D721Med (cell line): ENCODE measurements at regions not wholly inside any gene's neighbourhood (a gene's known extent, or its start where the extent isn't known, plus 50 kb on each side); places are given as distances from the start of the nearest gene placed in this dataset.
"Not testable (repeated sequence)": the region's sequence is repeated elsewhere in the genome, so short reads cannot be mapped to it uniquely, and the experiment has no call there.

Experiments
- DNase-seq: peaks from one replicate; pipeline ENCODE4 v3.0.0; 2011; ENCODE audit warnings: low spot score; ENCODE audit not compliant: insufficient read length
- FAIRE-seq: peaks from 2 replicates; lab custom pipeline; 2011; peaks lifted over from hg19 to GRCh38; lab: Jason Lieb, UNC
- TF ChIP-seq, protein P1 (sequence below): IDR thresholded peaks from 2 replicates; pipeline ENCODE4 v1.5.1; 2012; ENCODE audit warnings: mild to moderate bottlenecking, control low read depth; ENCODE audit not compliant: insufficient read depth; ENCODE audit errors: missing control alignments

DNA sequence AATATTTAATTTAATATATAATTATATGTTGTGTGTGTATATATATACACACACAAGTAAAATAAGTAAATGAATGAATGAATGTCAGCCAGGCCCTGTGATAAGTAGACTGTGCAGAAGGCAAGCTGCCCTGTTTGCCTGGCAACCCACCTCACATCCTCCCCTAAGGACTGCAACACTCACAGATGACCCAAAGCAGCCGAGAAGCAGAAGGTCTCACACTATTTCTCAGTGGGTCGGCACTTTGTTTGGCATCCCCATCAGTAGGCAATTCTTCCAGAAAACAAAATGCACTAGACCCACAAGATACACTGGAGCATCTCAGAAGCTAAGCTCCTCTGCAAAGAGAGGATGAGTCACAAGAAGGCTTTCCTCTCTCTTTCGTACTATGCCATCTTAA, 152.1 kb upstream of the GRAMD2B start:
- TF ChIP-seq, protein P1, sequence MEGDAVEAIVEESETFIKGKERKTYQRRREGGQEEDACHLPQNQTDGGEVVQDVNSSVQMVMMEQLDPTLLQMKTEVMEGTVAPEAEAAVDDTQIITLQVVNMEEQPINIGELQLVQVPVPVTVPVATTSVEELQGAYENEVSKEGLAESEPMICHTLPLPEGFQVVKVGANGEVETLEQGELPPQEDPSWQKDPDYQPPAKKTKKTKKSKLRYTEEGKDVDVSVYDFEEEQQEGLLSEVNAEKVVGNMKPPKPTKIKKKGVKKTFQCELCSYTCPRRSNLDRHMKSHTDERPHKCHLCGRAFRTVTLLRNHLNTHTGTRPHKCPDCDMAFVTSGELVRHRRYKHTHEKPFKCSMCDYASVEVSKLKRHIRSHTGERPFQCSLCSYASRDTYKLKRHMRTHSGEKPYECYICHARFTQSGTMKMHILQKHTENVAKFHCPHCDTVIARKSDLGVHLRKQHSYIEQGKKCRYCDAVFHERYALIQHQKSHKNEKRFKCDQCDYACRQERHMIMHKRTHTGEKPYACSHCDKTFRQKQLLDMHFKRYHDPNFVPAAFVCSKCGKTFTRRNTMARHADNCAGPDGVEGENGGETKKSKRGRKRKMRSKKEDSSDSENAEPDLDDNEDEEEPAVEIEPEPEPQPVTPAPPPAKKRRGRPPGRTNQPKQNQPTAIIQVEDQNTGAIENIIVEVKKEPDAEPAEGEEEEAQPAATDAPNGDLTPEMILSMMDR: no peak
- FAIRE-seq (no peak), DNase-seq (no peak)

DNA sequence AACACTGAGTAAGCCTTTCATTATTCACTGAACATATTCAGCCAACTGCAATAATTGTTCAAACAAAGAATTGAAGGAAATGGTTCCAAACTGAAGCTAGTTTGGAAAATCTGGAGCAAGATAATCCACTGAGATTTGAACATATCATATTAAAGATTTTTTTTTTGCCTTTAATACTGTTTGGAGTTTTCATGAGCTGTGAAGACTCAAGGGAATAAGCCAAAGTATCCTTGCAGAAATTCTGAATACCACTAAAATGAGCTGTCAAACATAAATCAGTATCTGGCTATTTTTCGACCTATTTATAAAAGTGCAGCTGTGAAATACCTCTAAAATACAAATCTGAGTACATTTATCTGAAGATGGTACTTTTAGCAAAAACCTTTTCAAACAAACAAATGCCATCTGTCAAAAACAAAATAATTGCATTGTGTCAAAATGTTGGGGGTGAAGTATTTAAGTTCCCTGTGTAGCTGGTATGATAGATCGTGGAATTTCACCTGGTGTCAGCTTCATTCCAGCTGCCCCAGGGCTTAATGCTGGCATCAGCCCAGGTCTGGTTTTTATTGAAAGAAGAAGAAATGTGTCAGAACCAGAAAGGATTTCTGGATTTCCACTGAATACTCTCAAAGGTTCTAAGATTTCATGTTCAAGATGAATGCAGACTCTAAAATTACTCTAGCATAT, 149.0 kb upstream of the GRAMD2B start:
- TF ChIP-seq, protein P1: no peak
- FAIRE-seq: peak; percentile 21

DNA sequence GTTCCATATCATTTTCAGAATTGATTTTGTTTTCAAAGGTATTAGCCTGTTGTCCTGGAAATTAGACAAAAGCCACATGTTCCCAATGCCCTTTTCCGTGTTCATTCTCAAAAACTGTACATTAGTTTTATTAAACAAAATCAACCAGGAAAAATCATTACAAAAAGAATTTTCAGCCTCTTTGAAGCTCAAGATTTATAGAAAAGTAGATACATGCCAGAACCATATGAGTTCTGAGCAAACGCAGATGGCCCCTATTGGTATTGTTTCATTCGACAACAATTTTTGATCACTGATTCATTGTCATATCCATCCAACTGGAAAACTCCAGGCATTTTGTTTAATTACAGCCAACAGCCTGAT, 148.5 kb upstream of the GRAMD2B start:
- DNase-seq (no peak), FAIRE-seq (no peak)
- TF ChIP-seq, protein P1: no peak

More for the DNA sequence above, 149.0 kb upstream of the GRAMD2B start:
- no peak for DNase-seq

DNA sequence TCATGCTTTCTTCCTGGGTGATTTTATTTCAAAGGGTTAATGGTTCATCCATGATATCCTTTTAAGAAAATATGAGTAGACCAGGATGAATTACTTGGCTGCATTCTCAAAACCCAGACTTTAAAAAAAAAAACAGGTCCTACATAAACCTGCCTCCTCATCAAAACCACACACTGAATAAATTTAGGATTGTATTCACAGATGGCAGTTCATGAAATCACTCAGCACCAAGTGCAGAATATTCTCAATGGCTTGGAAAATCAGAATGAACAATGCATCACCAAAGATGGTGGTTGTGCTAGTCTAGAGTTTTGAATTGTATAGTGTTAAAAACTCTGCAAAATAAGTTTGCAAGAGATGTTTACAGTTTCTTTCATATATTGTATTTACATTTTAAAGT, 145.4 kb upstream of the GRAMD2B start:
- FAIRE-seq (no peak), DNase-seq (no peak)
- TF ChIP-seq, protein P1: no peak

DNA sequence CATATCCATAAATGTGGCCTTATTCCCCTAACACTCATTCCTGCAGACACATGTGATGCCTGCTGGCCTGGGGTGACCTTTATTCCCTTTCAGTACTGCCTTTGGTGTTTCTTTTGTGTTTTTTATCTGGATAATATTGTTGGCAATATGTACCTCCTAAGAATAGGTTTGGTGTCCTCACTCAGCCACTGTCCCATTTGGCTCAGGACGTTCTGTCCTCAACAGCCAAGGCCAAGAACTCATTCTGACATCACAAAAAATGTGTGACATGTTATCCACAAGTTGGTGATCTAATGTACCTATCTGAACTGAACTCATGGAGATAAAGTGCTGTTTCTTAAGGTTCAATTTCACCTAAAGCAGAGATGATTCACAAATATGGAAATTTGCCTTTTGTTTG, 142.9 kb upstream of the GRAMD2B start:
- TF ChIP-seq, protein P1: no peak
- FAIRE-seq (no peak), DNase-seq (no peak)

DNA sequence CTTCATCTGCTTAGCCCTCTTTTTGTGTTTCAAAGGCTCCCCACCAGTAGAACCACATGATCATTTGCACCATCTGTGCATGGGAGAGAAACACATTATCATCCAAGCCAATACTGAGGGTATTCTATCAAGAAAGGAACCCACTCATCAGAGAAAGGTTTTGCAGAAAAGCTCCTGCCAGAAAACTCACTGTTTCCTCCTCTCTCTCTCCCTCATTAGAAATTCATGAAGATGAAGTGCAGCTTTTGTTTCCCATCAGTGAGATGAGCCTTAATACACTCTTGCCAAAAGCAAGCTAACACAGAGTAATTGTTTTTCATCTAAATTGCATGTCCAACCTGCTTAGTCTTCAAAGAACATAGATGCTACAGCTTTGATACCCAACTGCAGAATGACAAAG, 142.4 kb upstream of the GRAMD2B start:
- FAIRE-seq (no peak), DNase-seq (no peak)
- TF ChIP-seq, protein P1: no peak

DNA sequence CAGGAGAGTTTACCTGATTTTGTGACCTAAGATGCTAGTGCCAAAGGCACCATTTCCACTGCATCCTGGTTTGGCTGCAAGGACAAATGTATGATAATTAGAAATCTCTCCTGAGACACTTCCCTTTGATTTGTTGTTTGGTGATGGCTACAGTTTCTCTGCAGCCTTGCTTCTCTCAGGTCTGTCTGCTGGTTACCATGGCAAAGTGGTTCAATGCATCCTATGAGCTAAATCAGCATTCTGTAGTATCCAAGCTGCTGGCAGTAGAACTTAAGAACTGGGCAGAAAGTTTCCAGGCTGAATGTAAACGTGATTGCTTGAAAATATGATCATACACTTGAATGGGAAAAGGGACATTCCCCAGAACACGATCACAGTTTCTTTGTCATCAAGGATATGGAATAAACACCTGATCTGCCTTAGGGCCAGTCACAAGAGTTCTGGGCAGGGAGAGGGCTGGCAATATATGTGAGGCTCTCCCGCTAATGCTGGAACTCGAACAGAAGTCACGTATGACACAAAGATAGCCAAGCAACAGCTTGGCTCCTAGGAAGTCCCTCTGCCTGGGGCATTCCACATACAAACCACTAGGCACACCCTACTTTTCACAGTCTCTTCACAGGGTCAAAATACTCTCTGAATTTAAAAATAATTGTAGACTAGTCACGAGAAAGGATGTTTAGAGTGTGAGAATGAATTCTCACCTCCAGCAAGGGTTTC, 138.1 kb upstream of the GRAMD2B start:
- FAIRE-seq: no peak
- no peak for DNase-seq
- TF ChIP-seq, protein P1: no peak

DNA sequence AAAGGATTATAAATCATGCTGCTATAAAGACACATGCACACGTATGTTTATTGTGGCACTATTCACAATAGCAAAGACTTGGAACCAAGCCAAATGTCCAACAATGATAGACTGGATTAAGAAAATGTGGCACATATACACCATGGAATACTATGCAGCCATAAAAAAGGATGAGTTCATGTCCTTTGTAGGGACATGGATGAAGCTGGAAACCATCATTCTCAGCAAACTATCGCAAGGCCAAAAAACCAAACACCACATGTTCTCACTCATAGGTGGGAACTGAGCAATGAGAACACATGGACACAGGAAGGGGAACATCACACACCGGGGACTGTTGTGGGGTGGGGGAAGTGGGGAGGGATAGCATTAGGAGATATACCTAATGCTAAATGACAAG, 127.1 kb upstream of the GRAMD2B start:
- FAIRE-seq, DNase-seq: not testable (repeated sequence)
